OCI-LY1 (cell line): ENCODE measurements at regions not wholly inside any gene's neighbourhood (a gene's known extent, or its start where the extent isn't known, plus 50 kb on each side); places are given as distances from the start of the nearest gene placed in this dataset.

ENCODE experiments used
- EZH2 ChIP-seq: fragments of 200-600 bp; sonication (generic), shearing (Covaris generic); IDR thresholded peaks from 2 replicates; pipeline ENCODE4 v1.8.0; 2017; ENCODE audit warnings: borderline replicate concordance, mixed run types, mild to moderate bottlenecking, antibody characterized with exemption, low read length, moderate library complexity, mixed read lengths
- TF ChIP-seq, protein P1 (sequence below): fragments of 200-600 bp; sonication (generic), shearing (Covaris generic); IDR thresholded peaks from 2 replicates; pipeline ENCODE4 v1.5.1; 2017; ENCODE audit warnings: mild to moderate bottlenecking, antibody characterized with exemption, low read length, moderate library complexity, mixed read lengths

DNA sequence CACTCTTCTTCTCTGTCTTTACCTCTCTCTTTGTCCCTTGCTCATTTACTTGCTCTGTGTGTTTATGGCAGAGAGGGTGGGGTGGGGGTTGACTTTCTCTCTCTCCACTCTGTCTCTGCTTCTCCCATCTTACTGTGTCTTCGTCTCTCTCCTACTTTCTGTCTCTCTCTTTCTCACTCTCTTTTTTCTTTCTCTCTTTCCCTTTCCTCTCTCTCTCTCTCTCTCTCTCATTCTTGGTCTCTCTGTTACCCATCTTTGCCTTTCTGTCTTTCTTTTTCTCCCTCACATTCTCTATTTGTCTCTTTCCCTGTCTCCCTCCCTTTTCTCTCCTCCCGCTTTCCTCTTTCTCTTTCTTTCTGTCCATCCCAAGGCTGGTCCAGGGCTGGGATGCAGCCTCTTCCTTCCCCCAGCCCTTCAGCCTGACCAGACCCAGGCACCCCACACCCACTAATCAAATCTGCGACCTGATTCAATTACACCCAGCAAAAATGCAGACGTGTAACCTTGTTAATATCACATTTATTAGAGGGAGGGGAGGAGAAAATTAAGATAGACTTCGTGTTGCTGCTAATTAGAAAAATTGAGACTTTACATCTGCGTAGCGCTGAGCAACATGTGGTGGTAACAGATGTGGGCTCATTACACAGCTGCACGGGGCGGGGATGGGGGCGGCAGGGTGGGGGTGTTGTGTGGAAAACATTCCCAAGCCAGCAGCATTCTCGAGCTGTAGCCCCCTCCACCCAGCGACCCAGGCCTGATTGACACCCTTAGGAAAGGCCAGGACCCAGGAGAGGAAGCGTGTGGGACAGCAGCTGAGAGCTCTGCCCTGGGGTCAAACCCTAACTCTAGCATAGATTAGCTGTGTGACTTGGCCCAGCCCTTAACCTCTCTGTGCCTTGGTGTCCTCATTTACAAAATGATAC, 124.9 kb upstream of the MAFB start:
- TF ChIP-seq, protein P1, sequence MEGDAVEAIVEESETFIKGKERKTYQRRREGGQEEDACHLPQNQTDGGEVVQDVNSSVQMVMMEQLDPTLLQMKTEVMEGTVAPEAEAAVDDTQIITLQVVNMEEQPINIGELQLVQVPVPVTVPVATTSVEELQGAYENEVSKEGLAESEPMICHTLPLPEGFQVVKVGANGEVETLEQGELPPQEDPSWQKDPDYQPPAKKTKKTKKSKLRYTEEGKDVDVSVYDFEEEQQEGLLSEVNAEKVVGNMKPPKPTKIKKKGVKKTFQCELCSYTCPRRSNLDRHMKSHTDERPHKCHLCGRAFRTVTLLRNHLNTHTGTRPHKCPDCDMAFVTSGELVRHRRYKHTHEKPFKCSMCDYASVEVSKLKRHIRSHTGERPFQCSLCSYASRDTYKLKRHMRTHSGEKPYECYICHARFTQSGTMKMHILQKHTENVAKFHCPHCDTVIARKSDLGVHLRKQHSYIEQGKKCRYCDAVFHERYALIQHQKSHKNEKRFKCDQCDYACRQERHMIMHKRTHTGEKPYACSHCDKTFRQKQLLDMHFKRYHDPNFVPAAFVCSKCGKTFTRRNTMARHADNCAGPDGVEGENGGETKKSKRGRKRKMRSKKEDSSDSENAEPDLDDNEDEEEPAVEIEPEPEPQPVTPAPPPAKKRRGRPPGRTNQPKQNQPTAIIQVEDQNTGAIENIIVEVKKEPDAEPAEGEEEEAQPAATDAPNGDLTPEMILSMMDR = no peak
- TF ChIP-seq EZH2 = no peak
